Gastroesophageal sphincter (tissue), 3 donors: ENCODE measurements at regions not wholly inside any gene's neighbourhood (a gene's known extent, or its start where the extent isn't known, plus 50 kb on each side); places are given as distances from the start of the nearest gene placed in this dataset.

Source experiments
- EP300 ChIP-seq: sonication (generic); formaldehyde crosslinking; IDR thresholded peaks from one replicate; pipeline ENCODE4 v1.6.1; 2017; ENCODE audit warnings: antibody characterized with exemption, mild to moderate bottlenecking
- POLR2A ChIP-seq, 2 donors: fragments of 450-650 bp; IDR thresholded peaks; one replicate each; pipeline ENCODE4 v1.6.1; 2017; ENCODE audit warnings: antibody characterized with exemption in 2 of 2, mild to moderate bottlenecking in 2 of 2, moderate library complexity in 1 of 2
- POLR2AphosphoS5 ChIP-seq: sonication (generic); formaldehyde crosslinking; IDR thresholded peaks from one replicate; pipeline ENCODE4 v1.6.1; 2017; ENCODE audit warnings: antibody characterized with exemption
- TF ChIP-seq, protein P1 (sequence below), 4 experiments: fragments of 200-600 bp in 2 of 4; fragments of 450-650 bp in 2 of 4; sonication (generic) in 1 of 4; IDR thresholded peaks; one replicate each; pipeline ENCODE4 v1.5.1; 2017 to 2019; ENCODE audit warnings: antibody characterized with exemption in 4 of 4, mild to moderate bottlenecking in 2 of 4, moderate library complexity in 2 of 4

DNA sequence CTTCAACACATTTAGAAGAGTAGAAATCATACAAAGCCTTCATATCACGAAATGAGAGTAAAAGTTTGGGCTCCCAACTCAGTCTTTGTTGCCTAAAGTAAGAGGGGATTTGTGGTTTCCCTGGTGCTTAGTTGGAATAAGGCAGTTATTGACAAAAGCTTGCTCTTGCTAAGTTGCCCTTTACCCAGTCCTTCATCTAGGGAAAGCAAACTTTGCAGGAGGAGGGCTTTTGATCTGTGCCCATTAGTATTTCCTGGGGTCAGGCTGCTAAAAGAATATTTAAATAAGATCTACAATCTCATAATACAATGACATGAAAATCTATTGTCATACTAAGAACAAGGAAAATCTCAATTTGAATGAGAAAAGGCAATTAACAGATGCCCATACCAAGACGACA lies 84.1 kb upstream of the ACO1 start:
- TF ChIP-seq, protein P1, sequence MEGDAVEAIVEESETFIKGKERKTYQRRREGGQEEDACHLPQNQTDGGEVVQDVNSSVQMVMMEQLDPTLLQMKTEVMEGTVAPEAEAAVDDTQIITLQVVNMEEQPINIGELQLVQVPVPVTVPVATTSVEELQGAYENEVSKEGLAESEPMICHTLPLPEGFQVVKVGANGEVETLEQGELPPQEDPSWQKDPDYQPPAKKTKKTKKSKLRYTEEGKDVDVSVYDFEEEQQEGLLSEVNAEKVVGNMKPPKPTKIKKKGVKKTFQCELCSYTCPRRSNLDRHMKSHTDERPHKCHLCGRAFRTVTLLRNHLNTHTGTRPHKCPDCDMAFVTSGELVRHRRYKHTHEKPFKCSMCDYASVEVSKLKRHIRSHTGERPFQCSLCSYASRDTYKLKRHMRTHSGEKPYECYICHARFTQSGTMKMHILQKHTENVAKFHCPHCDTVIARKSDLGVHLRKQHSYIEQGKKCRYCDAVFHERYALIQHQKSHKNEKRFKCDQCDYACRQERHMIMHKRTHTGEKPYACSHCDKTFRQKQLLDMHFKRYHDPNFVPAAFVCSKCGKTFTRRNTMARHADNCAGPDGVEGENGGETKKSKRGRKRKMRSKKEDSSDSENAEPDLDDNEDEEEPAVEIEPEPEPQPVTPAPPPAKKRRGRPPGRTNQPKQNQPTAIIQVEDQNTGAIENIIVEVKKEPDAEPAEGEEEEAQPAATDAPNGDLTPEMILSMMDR (IDR thresholded peaks at IDR 0.05), result no peak
- TF ChIP-seq EP300, result no peak
- no peak for TF ChIP-seq POLR2A (IDR thresholded peaks at IDR 0.05)
- no peak for TF ChIP-seq POLR2AphosphoS5
